OCI-LY7 (cell line): ENCODE measurements at regions not wholly inside any gene's neighbourhood (a gene's known extent, or its start where the extent isn't known, plus 50 kb on each side); places are given as distances from the start of the nearest gene placed in this dataset.

ENCODE experiments used
- EZH2phosphoT487 ChIP-seq: fragments of 200-600 bp; sonication (generic); IDR thresholded peaks from 2 replicates; pipeline ENCODE4 v1.6.1; 2018; ENCODE audit warnings: low read depth, borderline replicate concordance, mild to moderate bottlenecking, mixed run types, antibody characterized with exemption, low read length, moderate library complexity, mixed read lengths
- TF ChIP-seq, protein P1 (sequence below): fragments of 200-600 bp; sonication (generic); conservative IDR thresholded peaks from 2 replicates; pipeline ENCODE4 v1.5.1; 2014; ENCODE audit warnings: mild to moderate bottlenecking, antibody characterized with exemption, low read length, moderate library complexity, mixed read lengths

DNA sequence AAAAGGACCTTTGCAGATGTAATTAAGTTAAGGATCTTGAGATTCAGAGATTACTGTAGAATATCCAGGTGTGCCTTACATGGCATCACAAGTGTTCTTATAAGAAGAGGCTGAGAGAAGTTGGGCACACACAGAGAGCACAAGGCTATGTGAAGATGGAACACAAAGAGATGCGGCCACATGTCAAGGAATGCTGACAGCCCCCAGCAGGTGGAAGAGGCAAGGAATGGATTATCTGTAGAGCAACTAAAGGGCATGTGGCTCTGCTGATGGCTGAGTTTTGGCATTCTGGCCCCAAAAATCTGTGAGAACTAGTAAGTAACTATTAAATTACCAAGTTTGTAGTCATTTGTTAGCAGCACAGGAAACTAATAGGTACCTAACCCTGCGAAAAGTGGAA, 640.7 kb upstream of the PCDH15 start:
- TF ChIP-seq, protein P1, sequence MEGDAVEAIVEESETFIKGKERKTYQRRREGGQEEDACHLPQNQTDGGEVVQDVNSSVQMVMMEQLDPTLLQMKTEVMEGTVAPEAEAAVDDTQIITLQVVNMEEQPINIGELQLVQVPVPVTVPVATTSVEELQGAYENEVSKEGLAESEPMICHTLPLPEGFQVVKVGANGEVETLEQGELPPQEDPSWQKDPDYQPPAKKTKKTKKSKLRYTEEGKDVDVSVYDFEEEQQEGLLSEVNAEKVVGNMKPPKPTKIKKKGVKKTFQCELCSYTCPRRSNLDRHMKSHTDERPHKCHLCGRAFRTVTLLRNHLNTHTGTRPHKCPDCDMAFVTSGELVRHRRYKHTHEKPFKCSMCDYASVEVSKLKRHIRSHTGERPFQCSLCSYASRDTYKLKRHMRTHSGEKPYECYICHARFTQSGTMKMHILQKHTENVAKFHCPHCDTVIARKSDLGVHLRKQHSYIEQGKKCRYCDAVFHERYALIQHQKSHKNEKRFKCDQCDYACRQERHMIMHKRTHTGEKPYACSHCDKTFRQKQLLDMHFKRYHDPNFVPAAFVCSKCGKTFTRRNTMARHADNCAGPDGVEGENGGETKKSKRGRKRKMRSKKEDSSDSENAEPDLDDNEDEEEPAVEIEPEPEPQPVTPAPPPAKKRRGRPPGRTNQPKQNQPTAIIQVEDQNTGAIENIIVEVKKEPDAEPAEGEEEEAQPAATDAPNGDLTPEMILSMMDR = no peak
- no peak for TF ChIP-seq EZH2phosphoT487
